ENCODE measurements at regions not wholly inside any gene's neighbourhood (a gene's known extent, or its start where the extent isn't known, plus 50 kb on each side); places are given as distances from the start of the nearest gene placed in this dataset.

- TF ChIP-seq CTCF (IDR thresholded peaks at IDR 0.05; ENCODE audit: low read depth, low read length) (no peak), POLR2A (IDR thresholded peaks at IDR 0.05; ENCODE audit: extremely low read depth, insufficient read length) (no peak)
These were observed 738.6 kb downstream of the GALC start for GRCh38 chr14:87254331-87254874.

Measured in NB4 (cell line).